SU-DHL-6 (cell line): ENCODE measurements at regions not wholly inside any gene's neighbourhood (a gene's known extent, or its start where the extent isn't known, plus 50 kb on each side); places are given as distances from the start of the nearest gene placed in this dataset.

ENCODE experiments used
- H2AFZ ChIP-seq: fragments of 200-600 bp; sonication (generic); 2 replicates; pipeline ENCODE4 v1.6.1; 2014; ENCODE audit warnings: low read depth, mild to moderate bottlenecking, moderate library complexity, mixed read lengths, antibody characterized with exemption, low read length; ENCODE audit not compliant: severe bottlenecking
- H3F3A ChIP-seq: fragments of 200-600 bp; shearing (Covaris generic); 2 replicates; pipeline ENCODE4 v1.6.0; 2016; ENCODE audit warnings: antibody characterized with exemption, mild to moderate bottlenecking; ENCODE audit not compliant: insufficient read depth
- H3K27ac ChIP-seq: fragments of 200-600 bp; sonication (generic); 2 replicates; pipeline ENCODE4 v1.5.1; 2016; ENCODE audit warnings: low read depth, mild to moderate bottlenecking, low read length, moderate library complexity, mixed read lengths
- H3K27me3 ChIP-seq: fragments of 200-600 bp; sonication (generic), shearing (Covaris generic); 2 replicates; pipeline ENCODE4 v1.6.0; 2014; ENCODE audit warnings: mild to moderate bottlenecking, low read length
- H3K36me3 ChIP-seq: fragments of 200-600 bp; sonication (generic); 2 replicates; pipeline ENCODE4 v1.6.1; 2014; ENCODE audit warnings: mild to moderate bottlenecking, low read length, mixed read lengths
- H3K4me2 ChIP-seq: fragments of 300-600, 200-600 bp; shearing (Covaris generic), sonication (generic); 2 replicates; pipeline ENCODE4 v1.6.0; 2014; ENCODE audit warnings: low read length, low read depth, mild to moderate bottlenecking; ENCODE audit not compliant: poor library complexity, severe bottlenecking
- H3K4me3 ChIP-seq: fragments of 200-600 bp; sonication (generic); 2 replicates; pipeline ENCODE4 v1.5.1; 2014; ENCODE audit warnings: antibody characterized with exemption, low read length, mild to moderate bottlenecking, mixed read lengths; ENCODE audit not compliant: insufficient read depth, poor library complexity, severe bottlenecking
- H3K79me2 ChIP-seq: fragments of 200-600 bp; sonication (generic); 2 replicates; pipeline ENCODE4 v1.6.1; 2014; ENCODE audit warnings: mild to moderate bottlenecking, low read length, moderate library complexity; ENCODE audit not compliant: insufficient read depth
- H3K9ac ChIP-seq: fragments of 200-600 bp; sonication (generic); 2 replicates; pipeline ENCODE4 v1.7.0; 2014; ENCODE audit warnings: mild to moderate bottlenecking, low read length
- H3K9me2 ChIP-seq: fragments of 200-600 bp; sonication (generic); replicated peaks from 2 replicates; pipeline ENCODE4 v1.6.1; 2014; ENCODE audit warnings: low read length; ENCODE audit not compliant: insufficient read depth
- H3K9me3 ChIP-seq: fragments of 200-600 bp; sonication (generic); 2 replicates; pipeline ENCODE4 v1.6.1; 2014; ENCODE audit warnings: low read length, mixed read lengths; ENCODE audit not compliant: insufficient read depth
- H4K20me1 ChIP-seq: fragments of 200-600 bp; sonication (generic); 2 replicates; pipeline ENCODE4 v1.6.1; 2014; ENCODE audit warnings: low read depth, mild to moderate bottlenecking, antibody characterized with exemption, low read length, moderate library complexity, mixed read lengths
- CTCF ChIP-seq: fragments of 200-600 bp; sonication (generic); IDR thresholded peaks from one replicate; pipeline ENCODE4 v1.5.1; 2017; ENCODE audit warnings: antibody characterized with exemption, mild to moderate bottlenecking, low read length, moderate library complexity; ENCODE audit not compliant: insufficient read depth, poor library complexity, severe bottlenecking
- EZH2phosphoT487 ChIP-seq: fragments of 200-600 bp; sonication (generic), shearing (Covaris generic); conservative IDR thresholded peaks from 2 replicates; pipeline ENCODE4 v1.6.1; 2018; ENCODE audit warnings: mild to moderate bottlenecking, antibody characterized with exemption, low read length, moderate library complexity, mixed read lengths

- Histone ChIP-seq H3K27me3 (no peaks in the 10 kb centered on the region), H3K4me2 (no peak overlapping the region), H3K9me2 (no peaks in the 10 kb centered on the region), H3K27ac (no peak overlapping the region), H3F3A (no peaks in the 10 kb centered on the region), H3K36me3 (no peaks in the 10 kb centered on the region), H2AFZ (no peak overlapping the region), H3K79me2 (no peaks in the 10 kb centered on the region), H3K4me3 (no peak overlapping the region), H3K9me3 (no peaks in the 10 kb centered on the region), H4K20me1 (no peaks in the 10 kb centered on the region), H3K9ac (no peak overlapping the region)
- TF ChIP-seq EZH2phosphoT487 (no peak), CTCF (no peak)
Measured at GRCh38 chr5:159768243-159768642, 148.0 kb upstream of the ADRA1B start.

- Histone ChIP-seq H3K27ac (no peak overlapping the region), H3K9me3 (no peaks in the 10 kb centered on the region), H3K36me3 (no peaks in the 10 kb centered on the region), H2AFZ (no peak overlapping the region), H3K4me2 (no peak overlapping the region), H3K4me3 (no peak overlapping the region), H3K9ac (no peak overlapping the region), H4K20me1 (no peaks in the 10 kb centered on the region), H3K79me2 (no peaks in the 10 kb centered on the region), H3K27me3 (no peaks in the 10 kb centered on the region), H3K9me2 (no peaks in the 10 kb centered on the region), H3F3A (no peaks in the 10 kb centered on the region)
- TF ChIP-seq EZH2phosphoT487 = no peak
- TF ChIP-seq CTCF = no peak
Measured at GRCh38 chr5:159772698-159773061, 143.6 kb upstream of the ADRA1B start.

- H3K27ac ChIP-seq = no peak overlapping the region
- no peaks in the 10 kb centered on the region for H4K20me1 ChIP-seq
- no peak overlapping the region for H3K9ac ChIP-seq
- H3K9me3 ChIP-seq = no peaks in the 10 kb centered on the region
- H3F3A ChIP-seq = no peaks in the 10 kb centered on the region
- no peak overlapping the region for H2AFZ ChIP-seq
- H3K27me3 ChIP-seq = no peaks in the 10 kb centered on the region
- TF ChIP-seq EZH2phosphoT487 = no peak
- no peak for TF ChIP-seq CTCF
- H3K4me3 ChIP-seq = no peak overlapping the region
- no peaks in the 10 kb centered on the region for H3K79me2 ChIP-seq
- no peaks in the 10 kb centered on the region for H3K36me3 ChIP-seq
- no peak overlapping the region for H3K4me2 ChIP-seq
- H3K9me2 ChIP-seq = no peaks in the 10 kb centered on the region
Measured at GRCh38 chr5:159773062-159773924, 143.0 kb upstream of the ADRA1B start.
